Spleen (tissue), 11 donors: ENCODE measurements at regions not wholly inside any gene's neighbourhood (a gene's known extent, or its start where the extent isn't known, plus 50 kb on each side); places are given as distances from the start of the nearest gene placed in this dataset.

Experiments used
- DNase-seq: peaks from one replicate; pipeline ENCODE4 v3.0.0-alpha.2; 2020
- H3K27ac ChIP-seq, 8 donors: fragments of 200-600 bp; sonication (generic) in 7 of 8; 1 replicate in 4 of 8; 2 replicates in 4 of 8; pipeline versions ENCODE4 v1.5.0 to v1.8.0; 2016 to 2021; ENCODE audit warnings: inconsistent platforms in 4 of 8, mild to moderate bottlenecking in 4 of 8, moderate library complexity in 1 of 8
- H3K27me3 ChIP-seq, 7 donors: fragments of 200-600 bp; sonication (generic) in 6 of 7; replicated peaks in 1 of 7; 1 replicate in 4 of 7; 2 replicates in 3 of 7; pipeline versions ENCODE4 v1.5.0 to v1.8.0; 2016 to 2021; ENCODE audit warnings: inconsistent platforms in 3 of 7, mild to moderate bottlenecking in 1 of 7
- H3K36me3 ChIP-seq, 6 donors: fragments of 200-600 bp; sonication (generic) in 5 of 6; 1 replicate in 4 of 6; 2 replicates in 2 of 6; pipeline versions ENCODE4 v1.5.0 to v1.8.0; 2016 to 2021; ENCODE audit warnings: inconsistent platforms in 2 of 6
- H3K4me1 ChIP-seq, 6 donors: fragments of 200-600 bp; sonication (generic) in 5 of 6; 1 replicate in 3 of 6; 2 replicates in 3 of 6; pipeline versions ENCODE4 v1.5.0 to v1.8.0; 2016 to 2021; ENCODE audit warnings: inconsistent platforms in 3 of 6
- H3K4me3 ChIP-seq, 8 donors: fragments of 200-600 bp; sonication (generic) in 7 of 8; 1 replicate in 4 of 8; 2 replicates in 4 of 8; pipeline versions ENCODE4 v1.5.0 to v1.8.0; 2016 to 2021; ENCODE audit warnings: inconsistent platforms in 4 of 8, mild to moderate bottlenecking in 4 of 8, moderate library complexity in 2 of 8
- H3K9me3 ChIP-seq, 8 donors: fragments of 200-600 bp; sonication (generic) in 7 of 8; 1 replicate in 4 of 8; 2 replicates in 4 of 8; pipeline versions ENCODE4 v1.5.0 to v1.8.0; 2016 to 2021; ENCODE audit warnings: inconsistent platforms in 4 of 8
- CTCF ChIP-seq, 11 experiments: fragments of 200-600 bp in 7 of 11; fragments of 450-650 bp in 4 of 11; sonication (generic) in 4 of 11; IDR thresholded peaks in 8 of 11; conservative IDR thresholded peaks in 3 of 11; 1 replicate in 7 of 11; 2 replicates in 4 of 11; pipeline versions ENCODE4 v1.4.0 to v1.8.0; 2016 to 2021; ENCODE audit warnings: antibody characterized with exemption in 11 of 11, inconsistent platforms in 4 of 11, mild to moderate bottlenecking in 1 of 11
- POLR2A ChIP-seq, 3 donors: fragments of 450-650 bp; IDR thresholded peaks; one replicate each; pipeline ENCODE4 v1.5.1; 2017; ENCODE audit warnings: antibody characterized with exemption in 3 of 3, mild to moderate bottlenecking in 1 of 3
- POLR2AphosphoS5 ChIP-seq, 3 donors: sonication (generic); formaldehyde crosslinking; IDR thresholded peaks; one replicate each; pipeline ENCODE4 v1.5.1; 2017; ENCODE audit warnings: antibody characterized with exemption in 3 of 3
- WGBS, 5 donors: extraction: QIAGEN DNeasy Blood & Tissue Kit in 3 of 5; methylation state at CpG; one replicate each; pipeline versions ENCODE4 v1.1.5 to v1.1.7; 2013 to 2018; 5-methylcytosine and 5-hydroxymethylcytosine counted together
- intact Hi-C: fragments of 100-400 bp; cut with DNase I; formaldehyde crosslinking; loops from one replicate; pipeline ENCODE4 v1.15.0; 2023; ENCODE audit warnings: low total_unique reads
- donor health status: healthy with polysubstance abuse.
- donor health status: DM: no; HTN: no; CAD: no; lungs with moderate emphysema.
- donor health status: DM: no; HTN: no; CAD: no.
- donor health status: Bipolar disorder and iron deficiency.
- donor health status: healthy.
- donor health status: DM: no; HTN: no; CAD: no.
- donor health status: DM: yes; HTN: yes; CAD: no.

DNA sequence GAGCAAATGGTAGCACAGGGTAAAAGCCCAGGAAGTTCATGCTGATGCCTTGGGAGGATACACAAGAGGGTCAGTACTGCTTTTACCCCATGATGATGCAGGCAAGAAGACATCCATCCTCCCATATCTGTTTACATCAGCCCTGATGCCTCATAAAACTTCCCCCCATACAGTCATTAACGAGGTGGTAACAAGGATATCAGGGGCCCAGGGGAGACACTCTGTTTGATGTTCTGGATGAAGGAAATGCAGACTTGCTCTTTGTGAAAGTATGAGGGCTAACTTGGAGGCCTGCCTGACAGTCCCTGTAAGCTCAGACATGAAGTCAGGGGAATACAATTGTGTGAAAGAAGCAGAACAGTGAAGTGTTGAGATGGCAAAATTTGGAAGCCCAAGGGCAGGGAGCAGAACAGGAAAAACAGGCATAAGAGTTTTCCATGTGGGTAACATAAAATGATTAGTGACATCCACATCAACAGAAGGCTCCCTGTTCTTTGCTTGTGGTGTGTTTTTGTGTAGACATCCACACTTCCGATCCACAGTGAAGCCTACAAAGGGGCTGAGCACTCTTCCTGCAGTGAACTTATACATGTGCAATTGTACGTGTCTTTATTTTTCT is 813.4 kb downstream of the MAFB start:
- Histone ChIP-seq H3K36me3 (no peaks in the 10 kb centered on the region), H3K4me1 (peaks cover 0 to 10% (median 7%) of the 10 kb centered on the region in 6 donors), H3K27ac (no peak overlapping the region), H3K9me3 (no peaks in the 10 kb centered on the region), H3K27me3 (peaks cover 0 to 8% (median 0%) of the 10 kb centered on the region in 7 donors), H3K4me3 (no peak overlapping the region)
- no peak for DNase-seq
- 56 to 65% (median 60%) methylated on average over 3 of the region's 3 CpGs for WGBS, 5 donors
- no peak for TF ChIP-seq CTCF (IDR thresholded peaks at IDR 0.05 in 8 of 11, conservative IDR thresholded peaks at IDR 0.05 in 3 of 11)
- no peak for TF ChIP-seq POLR2A (IDR thresholded peaks at IDR 0.05)
- TF ChIP-seq POLR2AphosphoS5 (IDR thresholded peaks at IDR 0.05), result no peak
- intact Hi-C loops, result no loop called here

DNA sequence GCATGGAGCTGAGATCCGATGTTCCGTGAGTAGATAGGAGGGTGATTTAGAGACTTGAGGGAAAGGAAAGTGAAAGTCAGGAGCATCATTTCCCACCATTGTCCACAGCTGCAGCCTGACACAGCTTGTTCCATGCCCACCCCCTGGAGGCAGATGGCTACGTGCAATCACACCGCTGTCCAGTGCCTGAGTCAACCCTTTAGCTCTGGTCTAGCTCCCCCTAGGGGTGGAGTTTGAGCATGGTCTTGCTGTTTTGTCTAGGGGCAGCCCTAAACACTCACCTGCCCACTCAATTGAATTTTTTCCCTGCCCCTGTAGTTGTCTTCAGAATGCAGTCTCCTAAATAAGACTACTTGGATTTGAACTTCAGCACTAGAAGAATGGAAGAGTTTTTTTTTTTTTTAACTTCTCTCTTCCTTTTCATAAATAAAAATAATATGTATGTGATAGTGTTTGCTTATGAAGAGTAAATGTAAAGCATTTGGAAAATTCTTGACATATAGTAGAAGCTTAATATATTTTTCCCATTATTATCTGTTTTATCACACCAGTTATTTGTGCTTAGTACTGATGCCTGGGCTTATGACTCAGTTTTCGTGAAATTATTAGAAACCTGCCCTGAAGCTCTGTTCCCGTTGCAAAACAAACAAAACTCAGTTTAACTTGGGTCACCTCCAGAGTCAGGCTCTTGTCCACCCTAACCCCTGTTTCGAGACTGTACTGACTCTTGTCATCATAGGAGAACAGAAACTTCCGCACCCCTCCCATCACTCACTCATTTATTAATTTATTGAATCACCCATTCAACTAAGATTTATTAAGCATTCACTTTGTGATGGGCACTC is 814.8 kb downstream of the MAFB start:
- peak; percentile 80 for DNase-seq
- no peak overlapping the region for H3K27ac ChIP-seq
- H3K4me3 ChIP-seq, result peak overlapping the region in 1 of 8 donors; percentile 34
- peaks cover 0 to 8% (median 0%) of the 10 kb centered on the region in 7 donors for H3K27me3 ChIP-seq
- H3K36me3 ChIP-seq, result no peaks in the 10 kb centered on the region
- H3K4me1 ChIP-seq, result peaks cover 0 to 10% (median 7%) of the 10 kb centered on the region in 6 donors
- intact Hi-C loops, result loop anchor here (5.0 kb wide), 1 partner anchor 602 kb away; no protein-coding TSS in a partner anchor
- 58 to 64% (median 59%) methylated on average over 8 of the region's 8 CpGs for WGBS, 5 donors
- no peak for TF ChIP-seq POLR2A (IDR thresholded peaks at IDR 0.05)
- peak; percentile 34 to 81 (median 69) for TF ChIP-seq CTCF (IDR thresholded peaks at IDR 0.05 in 8 of 11, conservative IDR thresholded peaks at IDR 0.05 in 3 of 11)
- peak in 1 of 3 donors; percentile 33 for TF ChIP-seq POLR2AphosphoS5 (IDR thresholded peaks at IDR 0.05)
- H3K9me3 ChIP-seq, result no peaks in the 10 kb centered on the region

- WGBS, 5 donors, result 58 to 84% (median 72%) methylated on average over 2 of the region's 2 CpGs
- intact Hi-C loops, result loop anchor here (5.0 kb wide), 1 partner anchor 601 kb away; no protein-coding TSS in a partner anchor
These were observed 815.8 kb downstream of the MAFB start for GRCh38 chr20:39873286-39873685.

More at GRCh38 chr20:39873286-39873685, 815.8 kb downstream of the MAFB start:
- DNase-seq, result no peak
- H3K27me3 ChIP-seq, result peaks cover 0 to 8% (median 0%) of the 10 kb centered on the region in 7 donors
- TF ChIP-seq POLR2A (IDR thresholded peaks at IDR 0.05) (no peak), POLR2AphosphoS5 (IDR thresholded peaks at IDR 0.05) (no peak), CTCF (IDR thresholded peaks at IDR 0.05 in 8 of 11, conservative IDR thresholded peaks at IDR 0.05 in 3 of 11) (no peak)
- no peak overlapping the region for H3K4me3 ChIP-seq
- no peaks in the 10 kb centered on the region for H3K36me3 ChIP-seq
- peaks cover 0 to 10% (median 7%) of the 10 kb centered on the region in 6 donors for H3K4me1 ChIP-seq
- H3K27ac ChIP-seq, result no peak overlapping the region
- H3K9me3 ChIP-seq, result peaks cover 0 to 3% (median 0%) of the 10 kb centered on the region in 8 donors
